ENCODE measurements at regions not wholly inside any gene's neighbourhood (a gene's known extent, or its start where the extent isn't known, plus 50 kb on each side); places are given as distances from the start of the nearest gene placed in this dataset.

GRCh38 chr4:133247861-133248260 is 98.8 kb downstream of the PCDH10 start:
- no peak overlapping the region for H3K4me3 ChIP-seq (replicated peaks; ENCODE audit: low read depth, low read length)
- no peak for TF ChIP-seq CTCF (IDR thresholded peaks at IDR 0.05; ENCODE audit: low read depth, low read length, missing control alignments)
- no peak for DNase-seq (ENCODE audit: extremely low read depth, low read depth)

GRCh38 chr4:133245226-133245625 is 96.1 kb downstream of the PCDH10 start:
- no peak overlapping the region for H3K4me3 ChIP-seq (replicated peaks; ENCODE audit: low read depth, low read length)
- no peak for DNase-seq (ENCODE audit: extremely low read depth, low read depth)
- no peak for TF ChIP-seq CTCF (IDR thresholded peaks at IDR 0.05; ENCODE audit: low read depth, low read length, missing control alignments)

All from HFF-Myc (cell line).